ENCODE measurements at regions not wholly inside any gene's neighbourhood (a gene's known extent, or its start where the extent isn't known, plus 50 kb on each side); places are given as distances from the start of the nearest gene placed in this dataset.

GRCh38 chr12:24328261-24328660, 378.8 kb upstream of the SOX5 start:
- TF ChIP-seq CTCF (IDR thresholded peaks at IDR 0.05; ENCODE audit: poor library complexity) = no peak
- TF ChIP-seq EZH2 (IDR thresholded peaks at IDR 0.05; ENCODE audit: borderline replicate concordance) = no peak
- TF ChIP-seq EZH2phosphoT487 (IDR thresholded peaks at IDR 0.05; ENCODE audit: low read depth, severe bottlenecking, unreplicated experiment) = no peak
